HL-60/S4 (cell line): ENCODE measurements at regions not wholly inside any gene's neighbourhood (a gene's known extent, or its start where the extent isn't known, plus 50 kb on each side); places are given as distances from the start of the nearest gene placed in this dataset.

ENCODE experiments used
- in situ Hi-C: fragments of 300-500 bp; cut with MboI; formaldehyde crosslinking; loops from 2 replicates; pipeline ENCODE4 v1.14.3; 2022; ENCODE audit warnings: low sequenced_read_pairs

- in situ Hi-C loops: no loop called here
These were observed 257.3 kb downstream of the HAO1 start for GRCh38 chr20:7682916-7683315.

DNA sequence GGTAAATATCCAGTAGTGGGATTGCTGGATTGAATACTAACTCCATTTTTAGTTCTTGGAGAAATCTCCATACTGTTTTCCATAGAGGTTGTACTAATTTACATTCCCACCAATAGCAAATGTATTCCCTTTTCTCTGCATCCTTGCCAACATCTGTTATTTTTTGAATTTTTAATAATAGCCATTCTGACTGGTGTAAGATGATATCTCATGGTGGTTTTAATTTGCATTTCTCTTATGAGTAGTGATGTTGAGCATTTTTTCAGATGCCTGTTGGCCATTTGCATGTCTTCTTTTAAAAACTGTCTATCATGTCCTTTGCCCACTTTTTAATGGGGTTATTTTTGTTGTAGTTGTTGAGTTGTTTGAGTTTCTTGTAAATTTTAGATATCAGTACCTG, 253.2 kb downstream of the HAO1 start:
- in situ Hi-C loops: no loop called here

DNA sequence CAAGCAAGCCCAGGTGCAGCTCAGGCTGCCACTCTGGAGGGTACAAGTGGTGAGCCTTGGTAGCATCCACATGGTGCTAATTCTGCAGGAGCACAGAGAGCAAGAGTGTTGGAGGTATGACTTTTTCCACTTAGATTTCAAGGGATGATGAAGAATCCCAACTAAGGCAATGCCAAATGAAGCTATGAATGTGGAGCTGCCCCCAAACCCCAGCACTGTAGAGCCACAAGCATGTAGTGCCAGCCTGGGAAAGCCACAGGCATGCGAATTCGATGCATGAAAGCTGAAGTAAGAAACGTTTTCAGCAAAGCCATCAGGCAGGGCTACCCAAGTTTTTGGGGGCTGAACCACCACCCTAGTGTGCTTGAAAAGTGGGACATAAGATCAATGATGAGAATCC, 251.1 kb downstream of the HAO1 start:
- in situ Hi-C loops: no loop called here

DNA sequence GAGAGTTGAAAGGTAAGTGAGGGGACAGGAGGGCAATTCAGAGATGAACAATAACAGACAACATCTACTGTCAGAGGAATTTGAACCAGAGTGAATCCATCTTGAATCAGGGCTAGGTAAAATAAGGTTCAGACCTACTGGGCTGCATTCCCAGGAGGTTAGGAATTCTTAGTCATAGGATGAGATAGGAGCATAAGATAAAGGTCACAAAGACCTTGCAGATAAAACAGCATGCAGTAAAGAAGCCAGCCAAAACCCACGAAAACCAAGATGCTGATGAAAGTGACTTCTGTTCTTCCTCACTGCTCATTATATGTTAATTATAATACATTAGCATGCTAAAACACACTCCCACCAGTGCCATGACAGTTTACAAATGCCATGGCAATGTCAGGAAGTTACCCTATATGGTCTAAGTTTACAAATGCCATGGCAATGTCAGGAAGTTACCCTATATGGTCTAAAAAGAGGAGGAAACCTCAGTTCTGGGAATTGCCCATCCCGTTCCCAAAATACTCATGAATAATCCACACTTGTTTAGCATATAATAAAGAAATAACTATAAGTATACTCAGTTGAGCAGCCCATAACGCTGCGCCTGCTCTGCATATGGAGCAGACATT, 248.5 kb downstream of the HAO1 start:
- in situ Hi-C loops: no loop called here

DNA sequence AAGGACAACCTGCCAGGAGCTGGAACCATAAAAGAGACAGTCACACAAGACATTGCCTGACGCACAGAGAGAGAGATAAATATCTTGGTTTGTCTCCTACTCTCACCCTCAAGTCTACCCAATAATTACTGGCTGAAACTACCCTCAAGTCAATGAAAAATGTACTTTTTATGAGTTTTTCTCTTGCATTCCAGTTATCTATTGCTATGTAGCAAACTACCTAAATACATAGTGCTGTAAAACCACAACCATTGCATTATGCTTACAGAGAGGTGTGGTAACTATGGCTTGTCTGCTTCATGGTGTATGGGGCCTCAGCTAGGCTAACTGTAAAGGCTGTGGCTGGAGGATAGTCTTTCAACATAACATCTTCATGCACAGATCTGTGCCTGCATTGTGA, 247.8 kb downstream of the HAO1 start:
- in situ Hi-C loops: no loop called here

- in situ Hi-C loops: no loop called here
These were observed 246.5 kb downstream of the HAO1 start for GRCh38 chr20:7693761-7694160.

DNA sequence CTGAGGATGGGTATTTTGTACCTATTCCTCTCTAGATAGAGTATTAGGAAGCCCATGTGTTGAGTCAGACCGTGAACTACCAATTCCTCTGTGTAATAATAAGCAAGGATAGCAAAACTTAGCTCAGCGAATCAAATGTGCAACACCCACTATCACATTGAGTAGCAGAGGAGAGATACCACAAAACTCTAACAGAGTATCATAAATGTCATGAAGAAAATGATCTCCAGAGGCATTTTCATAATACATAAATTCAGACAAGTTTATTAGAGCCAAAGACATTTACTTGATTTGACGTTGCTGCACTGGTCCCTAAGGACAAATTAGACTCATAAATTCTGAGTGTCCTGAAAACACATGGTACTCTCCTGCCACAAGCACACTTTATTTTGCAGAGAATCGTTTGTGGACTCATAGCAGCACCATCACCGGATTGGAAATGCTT, 245.2 kb downstream of the HAO1 start:
- in situ Hi-C loops: no loop called here

- in situ Hi-C loops: no loop called here
These were observed 244.6 kb downstream of the HAO1 start for GRCh38 chr20:7695635-7696034.

GRCh38 chr20:7696311-7696710, 243.9 kb downstream of the HAO1 start:
- in situ Hi-C loops: no loop called here

DNA sequence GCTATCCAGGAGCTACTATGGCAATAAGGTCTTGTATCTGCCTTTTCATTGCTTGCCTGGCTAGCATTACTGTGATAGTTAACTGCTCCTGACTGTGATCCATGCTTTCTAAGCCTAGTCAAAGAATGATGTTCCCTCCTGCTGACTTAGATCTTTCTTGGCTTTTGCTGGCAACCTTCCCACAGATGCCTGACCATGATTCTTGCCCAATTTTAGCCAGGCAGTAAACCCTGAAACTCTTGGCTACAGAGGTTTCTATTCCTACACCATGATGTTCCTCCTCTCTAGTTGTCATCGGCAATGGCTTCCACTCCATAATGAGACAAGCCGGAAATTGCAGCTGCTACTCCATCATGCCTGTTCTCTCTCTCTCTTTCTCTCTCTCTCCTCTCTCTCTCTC, 238.1 kb downstream of the HAO1 start:
- in situ Hi-C loops: no loop called here

GRCh38 chr20:7703551-7703961, 236.7 kb downstream of the HAO1 start:
- in situ Hi-C loops: no loop called here

DNA sequence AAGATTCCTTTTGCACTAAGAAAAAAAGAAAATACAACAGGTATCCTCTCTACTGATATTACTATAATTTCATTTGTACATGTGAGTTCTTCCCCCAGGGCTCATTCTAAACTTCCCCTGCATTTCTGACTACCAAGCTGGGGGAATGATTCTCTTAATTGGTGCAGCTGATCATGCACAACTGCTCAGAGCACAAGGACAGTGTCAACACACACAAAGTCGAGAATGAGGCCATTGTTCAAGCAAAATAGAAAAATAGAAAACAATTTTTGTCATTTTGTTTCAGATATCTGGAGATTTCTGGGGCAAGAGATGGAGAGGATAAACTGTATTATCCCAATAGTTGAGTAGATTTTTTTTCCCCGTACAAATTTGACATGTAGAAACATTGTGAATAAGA, 236.3 kb downstream of the HAO1 start:
- in situ Hi-C loops: no loop called here

DNA sequence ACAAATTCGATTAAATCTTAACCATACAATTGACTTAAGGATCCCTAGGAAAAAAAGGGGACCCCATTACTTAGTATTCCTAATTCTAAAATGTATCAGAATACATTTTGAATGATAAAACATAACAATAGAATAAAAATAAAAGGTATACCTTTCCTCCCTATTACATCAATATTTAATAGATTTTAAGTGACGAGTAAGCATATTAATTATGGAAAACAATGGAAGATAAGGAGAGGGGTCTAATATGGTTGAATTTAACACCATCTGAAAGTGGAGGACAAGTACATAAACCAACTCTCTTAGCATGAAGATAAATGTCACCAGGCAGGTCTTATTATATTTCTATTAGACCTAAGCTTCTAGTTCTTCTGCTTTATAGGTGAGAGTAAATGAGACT, 232.1 kb downstream of the HAO1 start:
- in situ Hi-C loops: no loop called here

DNA sequence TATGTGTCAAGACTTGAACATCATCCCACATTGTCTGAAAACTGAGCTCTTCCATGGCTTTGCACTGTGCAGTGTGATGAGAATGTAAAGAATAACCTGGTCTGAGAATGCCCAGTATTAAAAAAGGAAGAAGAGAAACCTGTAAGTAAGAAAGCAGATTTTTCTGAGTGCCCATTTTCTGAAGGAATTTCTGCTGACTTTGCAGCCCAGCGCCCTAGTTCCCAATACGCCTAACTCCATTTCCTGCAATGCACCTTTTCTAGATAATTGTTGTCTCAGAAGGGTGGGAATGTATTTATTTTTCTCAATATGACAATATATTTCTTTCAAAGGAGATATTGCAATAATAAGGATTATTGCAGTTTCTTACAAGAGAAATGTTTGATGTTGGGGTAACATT, 231.5 kb downstream of the HAO1 start:
- in situ Hi-C loops: no loop called here

DNA sequence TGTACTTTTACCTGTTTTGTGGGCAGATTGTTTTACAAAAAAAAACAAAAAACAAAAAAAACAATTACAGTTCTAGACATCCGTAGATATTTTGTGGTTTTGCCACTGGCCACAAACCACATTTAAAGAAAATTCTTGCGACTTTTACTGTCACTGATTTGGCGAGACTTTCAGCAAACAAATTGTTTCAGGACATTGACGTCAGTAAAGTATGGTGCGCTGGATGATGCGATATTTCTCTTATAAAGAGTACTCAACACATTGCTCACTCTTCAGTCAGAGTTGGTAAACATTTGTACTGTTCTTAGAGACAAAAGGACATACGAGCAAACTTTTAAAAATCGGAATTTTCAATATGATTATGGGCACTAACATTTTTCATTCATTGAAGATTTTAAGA, 229.8 kb downstream of the HAO1 start:
- in situ Hi-C loops: no loop called here

- in situ Hi-C loops: no loop called here
These were observed 227.6 kb downstream of the HAO1 start for GRCh38 chr20:7712661-7713060.

- in situ Hi-C loops: no loop called here
These were observed 225.7 kb downstream of the HAO1 start for GRCh38 chr20:7714549-7714948.

DNA sequence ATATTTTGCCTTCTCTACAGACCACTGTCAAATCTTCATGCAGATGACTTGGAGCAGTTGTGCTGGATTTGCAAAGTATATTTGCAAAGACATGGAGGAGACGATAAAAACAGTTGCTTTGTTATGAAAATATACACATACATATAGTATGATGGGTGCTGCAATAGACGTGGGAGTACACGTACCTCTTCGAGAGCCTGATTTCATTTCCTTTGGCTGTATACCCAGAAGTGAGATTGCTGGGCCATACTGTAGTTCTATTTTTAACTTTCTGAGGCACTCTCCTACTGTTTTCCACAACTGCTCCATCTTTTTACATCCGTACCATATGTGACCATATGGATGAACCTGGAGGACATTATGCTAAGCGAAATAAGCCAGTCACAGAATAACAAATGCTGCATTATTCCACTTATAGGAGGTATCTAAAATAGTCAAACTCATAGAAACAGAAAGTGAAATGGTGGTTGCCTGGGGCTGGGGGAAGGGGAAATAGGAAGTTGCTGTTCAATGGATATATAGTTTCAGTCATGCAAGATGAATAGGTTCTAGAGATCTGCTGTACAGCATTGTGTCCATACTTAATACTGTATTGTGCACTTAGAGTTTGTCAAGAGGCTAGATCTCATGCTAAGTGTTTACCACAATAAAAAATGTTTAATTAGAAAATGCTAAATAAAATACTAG, 223.8 kb downstream of the HAO1 start:
- in situ Hi-C loops: no loop called here

DNA sequence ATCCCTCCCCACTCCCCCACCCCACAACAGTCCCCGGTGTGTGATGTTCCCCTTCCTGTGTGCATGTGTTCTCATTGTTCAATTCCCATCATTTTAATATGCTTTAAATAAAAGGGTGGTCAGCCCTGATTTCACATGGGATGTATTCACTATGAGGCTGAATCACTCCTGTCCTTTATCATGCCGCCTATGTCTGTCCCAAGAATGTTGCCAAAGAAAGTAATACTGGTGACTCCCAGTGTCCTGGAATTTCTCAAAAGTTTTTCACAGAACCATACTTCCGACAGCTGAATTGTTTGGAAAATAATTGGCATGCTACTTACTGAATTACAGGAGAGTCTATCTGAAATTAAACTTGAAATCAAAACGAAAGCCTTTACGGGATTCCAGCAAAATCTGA, 217.7 kb downstream of the HAO1 start:
- in situ Hi-C loops: no loop called here

DNA sequence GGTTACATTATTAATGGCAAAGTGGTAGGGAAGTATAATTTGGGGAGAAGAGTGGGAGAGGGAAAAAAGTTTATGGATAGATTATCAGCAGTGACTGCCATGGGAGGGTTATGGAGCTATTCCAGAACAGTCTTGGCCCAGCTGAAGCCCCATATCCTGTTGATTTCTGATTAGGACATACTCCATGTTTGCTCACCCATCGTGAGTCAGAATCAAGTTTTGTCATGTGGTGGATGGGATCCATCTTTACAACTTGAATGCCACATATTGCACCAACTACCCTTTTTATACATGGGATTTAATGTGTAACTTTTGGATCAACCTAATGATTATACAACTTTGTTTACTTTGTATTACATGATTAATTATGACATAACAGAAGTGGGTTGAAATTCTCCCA, 217.0 kb downstream of the HAO1 start:
- in situ Hi-C loops: no loop called here

DNA sequence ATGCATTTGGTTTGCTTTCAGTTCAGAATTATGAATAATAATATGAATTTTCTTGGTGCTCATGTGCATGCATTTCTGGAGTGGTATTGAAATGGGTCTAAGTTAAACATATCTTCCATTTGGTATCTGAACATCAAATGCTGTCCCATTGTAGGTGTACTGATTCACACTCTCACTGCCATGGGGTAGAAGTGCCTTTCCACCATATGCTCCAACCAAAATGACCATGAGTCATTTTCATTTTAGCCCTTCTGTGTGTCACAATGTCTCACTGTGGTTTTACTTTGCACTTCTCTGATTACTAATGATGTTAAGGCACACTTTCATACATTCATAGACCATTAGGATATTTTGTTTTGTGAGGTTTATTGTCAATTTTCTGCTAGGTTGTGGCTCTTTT, 211.9 kb downstream of the HAO1 start:
- in situ Hi-C loops: no loop called here

GRCh38 chr20:7734216-7734615, 206.0 kb downstream of the HAO1 start:
- in situ Hi-C loops: no loop called here

- in situ Hi-C loops: no loop called here
These were observed 203.9 kb downstream of the HAO1 start for GRCh38 chr20:7736336-7736735.
